ENCODE measurements at regions not wholly inside any gene's neighbourhood (a gene's known extent, or its start where the extent isn't known, plus 50 kb on each side); places are given as distances from the start of the nearest gene placed in this dataset.
"Not testable (repeated sequence)": the region's sequence is repeated elsewhere in the genome, so short reads cannot be mapped to it uniquely, and the experiment has no call there.

DNA sequence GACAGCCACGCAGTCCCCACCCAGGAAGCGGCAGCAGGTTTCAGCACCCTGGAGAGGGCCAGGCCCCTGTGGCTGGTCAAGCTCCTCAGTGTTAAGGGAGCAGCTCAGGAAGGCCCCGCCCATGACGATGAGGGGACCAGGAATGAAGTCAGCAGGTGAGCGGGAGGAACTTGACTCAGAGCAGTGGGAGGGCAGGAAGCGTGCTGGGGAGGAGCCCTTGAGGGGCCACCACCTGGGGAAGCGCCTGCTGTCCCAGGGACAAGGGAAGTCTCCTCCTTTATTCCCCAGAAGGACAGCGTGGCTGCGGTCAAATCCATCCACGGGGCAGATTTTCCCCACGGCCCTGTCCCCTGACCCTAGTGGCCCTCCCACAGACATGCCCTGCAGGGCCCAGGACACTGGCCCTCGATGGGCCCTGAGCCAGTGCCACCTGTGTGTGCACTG, 357.6 kb downstream of the ADGRD1 start:
- not testable (repeated sequence) for DNase-seq (ENCODE audit: low read depth in 2 of 2, low spot score in 1 of 2)

DNA sequence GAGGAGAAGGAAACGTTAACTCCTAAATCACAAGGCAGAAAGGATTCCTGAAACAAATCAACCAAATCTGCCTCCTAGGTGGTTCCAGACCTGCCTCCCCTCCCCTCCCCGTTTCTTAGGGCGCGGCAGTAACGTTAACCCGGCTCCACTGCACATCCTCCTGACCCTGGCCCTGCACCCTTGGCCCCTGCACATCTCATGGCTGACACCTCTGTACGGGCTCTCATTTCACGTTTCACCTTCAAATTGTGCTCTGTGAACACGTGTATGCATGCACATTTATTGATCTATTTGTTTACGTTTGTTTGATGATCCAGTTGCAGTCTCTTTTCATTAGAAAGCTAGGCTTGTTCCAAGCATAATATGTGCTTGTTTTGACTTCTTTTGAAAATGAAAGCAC, 358.1 kb downstream of the ADGRD1 start:
- no peak for DNase-seq (ENCODE audit: low read depth in 2 of 2, low spot score in 1 of 2)

DNA sequence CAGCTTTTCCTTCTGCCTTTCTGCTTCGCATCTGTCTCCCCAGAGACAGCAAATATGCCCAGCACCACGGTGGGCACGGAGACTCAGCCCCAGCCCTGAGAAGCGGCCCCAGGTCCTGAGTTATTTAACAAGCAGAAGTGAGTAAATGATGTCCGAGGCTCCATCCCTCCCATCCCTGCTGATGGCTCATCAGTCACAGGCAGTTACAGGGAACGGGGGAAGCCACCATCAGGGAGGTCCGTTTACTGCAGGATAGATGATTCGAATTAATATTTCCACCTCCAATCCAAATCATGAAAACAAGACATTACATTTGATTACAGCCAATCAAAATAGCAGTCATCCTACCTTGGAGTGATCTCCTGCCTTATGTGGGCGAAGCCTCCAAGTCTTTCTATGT, 358.7 kb downstream of the ADGRD1 start:
- DNase-seq (ENCODE audit: low read depth in 2 of 2, low spot score in 1 of 2) = not testable (repeated sequence)

DNA sequence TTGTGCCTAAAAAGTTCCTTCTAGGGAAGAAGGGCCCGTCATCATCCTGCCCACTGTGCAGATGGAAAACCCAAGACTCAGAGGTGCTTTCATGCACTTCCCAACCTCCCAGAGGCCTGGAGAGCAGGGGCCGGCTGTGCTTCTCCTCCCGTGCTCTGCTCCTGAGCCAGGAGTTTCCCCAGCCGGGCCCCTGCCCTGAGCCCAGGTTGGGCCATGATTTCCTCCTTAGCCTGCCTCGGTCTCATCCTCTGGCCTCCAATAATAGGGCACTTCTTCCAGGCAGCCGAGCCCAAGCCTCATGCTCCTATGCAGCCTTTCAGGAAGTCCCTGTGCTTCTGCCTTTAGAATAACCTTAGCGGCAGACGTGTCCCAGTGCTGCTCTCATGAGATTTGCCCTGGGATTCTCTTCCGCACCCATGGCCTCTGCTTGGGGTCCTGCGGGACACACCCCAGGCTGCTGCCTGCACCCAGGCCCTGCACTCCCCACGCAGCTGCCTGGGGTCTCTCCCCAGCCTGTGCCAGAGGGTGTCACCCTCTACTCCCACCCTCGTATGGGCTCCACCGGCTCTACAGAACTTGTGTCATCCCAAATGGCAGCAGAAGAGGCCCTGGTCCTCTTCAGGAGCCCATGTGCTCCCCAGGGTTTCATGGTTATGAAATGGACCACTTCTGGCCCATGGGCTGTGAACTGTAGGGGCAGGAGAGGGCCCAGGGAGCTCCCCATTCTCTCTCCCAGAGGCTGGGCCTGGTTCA, 359.3 kb downstream of the ADGRD1 start:
- no peak for DNase-seq (ENCODE audit: low read depth in 2 of 2, low spot score in 1 of 2)

DNA sequence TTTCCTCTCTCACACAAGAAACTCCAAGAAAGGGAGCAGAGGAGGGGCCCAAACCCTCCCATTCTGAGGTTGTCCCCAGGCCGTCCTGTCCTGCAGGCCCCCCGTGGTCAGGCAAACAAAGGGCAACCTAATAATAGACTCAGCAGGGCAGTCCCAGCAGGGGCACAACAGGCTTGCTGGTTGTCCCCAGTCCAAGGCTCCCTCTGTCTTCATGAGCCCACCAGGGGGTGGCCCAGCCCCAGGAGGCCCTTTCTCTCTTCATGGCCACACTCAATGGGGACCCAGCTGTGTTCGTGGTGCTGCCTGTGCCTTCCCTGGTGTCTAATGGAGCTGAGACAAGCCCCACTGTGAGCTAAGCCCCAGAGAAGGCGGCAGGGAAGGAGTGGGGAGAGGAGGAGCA, 359.9 kb downstream of the ADGRD1 start:
- no peak for DNase-seq (ENCODE audit: low read depth in 2 of 2, low spot score in 1 of 2)

DNA sequence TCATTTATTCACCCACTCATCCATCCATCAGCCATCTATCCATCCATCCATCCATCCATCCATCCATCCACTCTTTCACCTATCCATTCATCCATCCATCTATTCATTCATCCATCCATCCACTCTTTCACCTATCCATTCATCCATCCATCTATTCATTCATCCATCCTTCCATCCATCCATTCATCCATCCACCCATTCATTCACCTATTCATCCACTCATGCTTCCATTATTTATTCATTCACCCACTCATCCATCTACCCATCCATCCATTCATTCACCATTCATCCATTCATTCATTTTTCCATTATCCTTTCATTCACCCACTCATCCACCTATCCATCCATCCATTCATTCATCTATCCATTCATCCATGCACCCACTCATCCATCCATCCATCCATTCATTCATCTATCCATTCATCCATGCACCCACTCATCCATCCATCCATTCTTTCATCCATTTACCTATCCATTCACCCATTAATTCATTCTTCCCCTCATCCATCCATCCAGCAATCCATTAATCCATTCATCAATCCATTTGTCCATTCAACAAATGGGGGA, 360.9 kb downstream of the ADGRD1 start:
- DNase-seq (ENCODE audit: low read depth in 2 of 2, low spot score in 1 of 2) = no peak

DNA sequence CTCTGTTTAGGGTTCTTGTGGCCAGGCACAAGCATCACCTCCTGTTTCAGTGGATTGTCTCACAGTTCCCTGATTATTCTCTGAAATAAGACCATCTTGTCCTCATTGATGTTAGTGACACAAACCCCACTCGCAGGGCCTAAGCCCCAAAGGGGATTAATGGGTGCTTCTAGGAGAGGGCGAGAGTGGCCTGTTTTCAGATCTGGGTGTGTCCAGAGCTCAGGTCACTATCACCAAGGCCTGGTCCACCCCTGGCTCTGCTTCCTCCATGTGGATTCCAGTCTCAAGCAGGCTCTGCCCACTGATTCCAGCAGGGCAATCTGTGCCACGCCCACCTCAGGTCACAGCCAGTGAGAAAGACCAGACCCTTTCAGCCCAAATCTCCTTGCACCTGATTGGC, 361.9 kb downstream of the ADGRD1 start:
- DNase-seq (ENCODE audit: low read depth in 2 of 2, low spot score in 1 of 2) = no peak

DNA sequence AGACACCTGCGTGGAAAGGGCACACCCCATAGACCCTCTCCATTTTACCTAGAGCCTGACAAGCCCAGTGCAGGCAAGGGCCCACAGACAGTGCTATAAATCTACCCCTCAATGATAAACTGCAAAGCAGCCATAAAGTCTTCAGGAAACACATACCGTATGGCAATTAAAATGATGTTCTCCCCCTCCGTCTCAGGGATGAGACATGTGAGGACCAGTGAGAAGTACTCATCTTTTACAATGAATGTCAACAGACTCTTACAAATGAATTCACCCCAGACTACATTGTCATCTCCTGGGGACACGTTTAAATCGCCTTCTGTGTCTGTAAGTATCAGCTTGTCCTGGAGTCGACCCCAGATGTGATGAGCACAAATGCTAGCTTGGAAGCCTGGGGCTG, 362.7 kb downstream of the ADGRD1 start:
- DNase-seq (ENCODE audit: low read depth in 2 of 2, low spot score in 1 of 2) = no peak

DNA sequence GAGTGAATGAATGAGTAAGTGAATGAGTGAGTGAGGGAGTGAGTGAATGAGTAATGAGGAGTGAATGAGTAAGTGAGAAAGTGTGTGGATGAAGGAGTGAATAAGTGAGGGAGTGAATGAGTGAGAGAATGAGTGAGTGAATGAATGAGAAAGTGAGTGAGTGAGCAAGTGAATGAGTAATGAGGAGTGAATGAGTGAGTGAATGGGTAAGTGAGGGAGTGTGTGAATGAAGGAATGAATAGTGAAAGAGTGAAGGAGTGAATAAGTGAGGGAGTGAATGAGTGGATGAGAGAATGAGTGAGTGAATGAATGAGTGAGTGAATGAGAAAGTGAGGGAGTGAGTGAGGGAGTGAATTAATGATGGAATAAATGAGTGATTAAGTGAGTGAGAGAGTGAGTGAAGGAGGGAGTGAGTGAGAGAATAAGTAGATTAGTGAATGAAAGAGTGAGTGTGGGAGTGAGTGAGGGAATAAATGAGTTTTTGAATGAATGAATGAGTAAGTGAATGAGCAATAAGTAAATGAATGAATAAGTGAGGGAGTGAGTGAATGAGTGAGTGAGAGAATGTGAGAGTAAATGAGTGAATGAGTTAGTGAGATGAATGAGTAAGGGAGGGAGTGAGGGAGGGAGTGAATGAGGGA, 364.5 kb downstream of the ADGRD1 start:
- DNase-seq (ENCODE audit: low read depth in 2 of 2, low spot score in 1 of 2) = no peak

DNA sequence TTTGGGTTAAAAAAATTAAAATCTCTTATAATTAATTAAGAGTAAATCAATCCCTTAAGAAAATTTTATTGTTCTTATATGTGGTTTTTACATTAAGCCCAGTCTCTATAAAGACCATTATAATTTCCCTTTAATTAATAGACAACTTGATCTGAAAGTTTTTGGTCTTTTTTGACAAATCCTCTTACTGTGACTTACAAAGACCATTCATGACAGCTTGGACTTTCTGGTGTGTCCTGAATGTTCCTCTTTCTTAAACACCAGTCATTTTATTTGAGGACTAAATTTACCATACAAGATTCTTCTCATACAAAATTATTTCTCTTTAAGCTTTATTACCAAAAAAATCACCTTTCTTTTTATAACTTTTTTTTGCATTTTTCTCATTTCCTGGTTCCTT, 368.3 kb downstream of the ADGRD1 start:
- DNase-seq (ENCODE audit: low read depth in 2 of 2, low spot score in 1 of 2) = no peak

DNA sequence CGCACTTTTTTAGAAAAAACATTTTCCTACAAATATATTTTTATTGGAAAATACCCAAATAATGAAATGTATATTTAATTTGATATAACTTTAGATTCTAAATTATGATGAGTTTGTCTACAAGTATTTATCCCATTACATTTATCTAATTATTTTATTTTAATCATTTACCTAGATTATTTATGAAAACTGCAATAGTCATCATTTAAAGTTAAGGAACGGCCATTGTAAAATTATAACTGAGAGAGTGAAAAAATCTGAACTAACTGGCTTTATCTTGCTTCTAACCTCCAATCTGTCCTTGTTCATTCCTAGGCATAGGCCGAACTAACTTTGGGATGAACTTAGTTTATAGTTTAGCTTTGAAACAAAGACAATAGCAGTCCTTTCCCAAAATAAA, 368.8 kb downstream of the ADGRD1 start:
- DNase-seq (ENCODE audit: low read depth in 2 of 2, low spot score in 1 of 2) = not testable (repeated sequence)

DNA sequence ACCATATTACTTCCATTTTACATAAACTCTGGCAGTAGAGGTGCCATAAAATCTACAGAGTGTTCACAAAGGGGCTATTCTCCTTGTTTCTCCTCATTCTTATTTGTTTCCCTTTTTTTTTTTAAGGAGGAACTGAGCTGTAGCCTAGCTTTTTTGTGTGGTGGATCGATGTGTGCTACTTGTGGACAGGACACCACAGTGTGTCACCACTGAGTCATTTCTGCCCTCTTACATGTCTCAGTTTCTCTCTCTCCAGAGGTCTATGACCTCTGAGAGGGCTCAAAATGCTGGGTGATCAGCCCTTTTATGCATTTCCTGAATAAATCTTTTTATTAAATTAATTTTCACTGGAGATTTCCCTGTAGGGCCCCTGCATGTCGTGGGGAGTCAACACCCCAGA, 370.2 kb downstream of the ADGRD1 start:
- no peak for DNase-seq (ENCODE audit: low read depth in 2 of 2, low spot score in 1 of 2)

DNA sequence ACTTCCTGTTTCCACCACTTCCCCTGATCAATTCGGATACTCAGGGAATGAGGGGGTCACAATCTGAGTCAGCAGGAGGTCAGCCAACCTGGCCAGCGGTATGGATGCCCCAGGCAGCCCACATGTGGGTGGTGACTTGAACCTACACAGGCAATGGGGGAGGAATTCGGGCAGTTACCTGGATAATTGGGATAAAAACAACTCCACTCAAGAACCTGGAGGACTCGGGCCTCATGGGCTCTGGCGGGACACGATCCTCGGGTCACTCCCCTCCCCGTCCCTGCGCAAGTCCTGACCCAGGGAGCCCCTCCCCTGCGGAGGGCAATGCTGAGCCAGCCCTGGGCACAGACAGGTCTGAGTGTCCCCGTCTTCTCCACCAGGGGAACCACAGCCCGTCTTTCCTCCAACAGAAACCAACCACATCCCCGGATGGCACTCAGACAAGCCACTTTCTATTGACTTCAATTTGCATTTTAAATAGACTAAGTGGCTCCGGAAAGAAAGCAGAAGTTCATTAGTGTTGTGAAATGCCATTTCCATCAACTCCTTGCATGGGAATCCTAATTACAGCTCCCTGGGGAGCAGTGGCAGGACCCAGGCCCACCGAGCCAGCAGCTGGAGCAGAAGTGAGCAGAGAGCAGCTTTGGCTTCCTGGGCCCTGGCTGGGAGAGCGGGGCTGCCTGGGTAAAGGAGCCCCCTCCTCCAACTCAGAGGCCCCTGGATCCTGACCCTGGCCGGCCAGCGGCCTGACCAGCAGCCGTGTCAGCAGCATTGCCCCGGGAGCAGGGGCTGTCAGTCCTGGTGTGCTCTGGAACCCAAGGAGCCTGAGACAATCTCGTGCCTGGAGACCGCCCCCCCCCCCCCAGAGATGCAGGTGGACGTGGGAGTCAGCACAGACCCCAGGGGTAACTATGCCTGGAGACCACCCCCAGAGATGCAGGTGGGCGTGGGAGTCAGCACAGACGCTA, 374.1 kb downstream of the ADGRD1 start:
- DNase-seq (ENCODE audit: low read depth in 2 of 2, low spot score in 1 of 2) = no peak

DNA sequence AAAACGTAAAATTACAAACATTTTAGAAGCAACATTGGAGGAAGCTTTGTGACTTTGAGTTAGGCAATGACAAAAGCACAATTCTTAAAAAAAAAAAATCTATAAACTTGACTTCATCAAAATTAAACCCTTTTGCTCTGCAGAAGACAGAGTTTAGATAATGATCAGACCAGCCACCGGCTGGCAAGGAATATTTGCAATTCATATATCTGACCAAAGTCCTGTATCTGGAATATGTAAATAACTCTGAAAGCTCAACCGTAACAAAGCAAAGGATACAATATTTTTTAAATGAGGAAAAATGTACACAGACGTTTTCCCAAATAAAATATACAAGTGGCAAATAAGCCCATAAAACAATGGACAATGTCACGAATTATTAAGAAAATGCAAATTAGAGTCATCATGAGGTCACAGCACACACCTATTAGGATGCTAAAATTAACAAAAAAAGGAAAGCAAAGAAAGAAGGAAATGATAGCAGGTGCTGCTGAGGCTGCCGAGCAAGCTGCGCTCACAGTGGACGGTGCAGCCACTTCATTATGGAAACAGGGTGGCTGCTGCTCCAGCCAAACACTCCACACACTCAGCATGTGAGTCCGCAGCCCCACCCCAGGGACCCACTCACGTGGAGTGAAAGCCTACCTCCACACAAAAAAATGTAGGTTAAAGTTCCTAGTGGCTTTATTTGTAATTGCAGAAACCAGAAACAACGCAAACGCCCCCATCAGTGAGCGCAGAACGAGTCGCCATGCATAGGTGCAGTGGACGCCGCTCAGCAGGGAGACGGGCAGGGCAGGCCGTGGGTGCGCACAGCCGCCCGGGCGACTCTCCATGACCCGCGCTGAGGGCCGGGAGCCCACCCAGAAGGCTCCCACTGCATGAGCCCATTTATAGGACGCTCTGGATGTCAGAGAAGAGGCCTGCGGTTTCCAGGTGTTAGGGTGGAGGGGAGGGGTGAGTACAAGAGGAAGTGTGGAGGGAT, 375.4 kb downstream of the ADGRD1 start:
- not testable (repeated sequence) for DNase-seq (ENCODE audit: low read depth in 2 of 2, low spot score in 1 of 2)

DNA sequence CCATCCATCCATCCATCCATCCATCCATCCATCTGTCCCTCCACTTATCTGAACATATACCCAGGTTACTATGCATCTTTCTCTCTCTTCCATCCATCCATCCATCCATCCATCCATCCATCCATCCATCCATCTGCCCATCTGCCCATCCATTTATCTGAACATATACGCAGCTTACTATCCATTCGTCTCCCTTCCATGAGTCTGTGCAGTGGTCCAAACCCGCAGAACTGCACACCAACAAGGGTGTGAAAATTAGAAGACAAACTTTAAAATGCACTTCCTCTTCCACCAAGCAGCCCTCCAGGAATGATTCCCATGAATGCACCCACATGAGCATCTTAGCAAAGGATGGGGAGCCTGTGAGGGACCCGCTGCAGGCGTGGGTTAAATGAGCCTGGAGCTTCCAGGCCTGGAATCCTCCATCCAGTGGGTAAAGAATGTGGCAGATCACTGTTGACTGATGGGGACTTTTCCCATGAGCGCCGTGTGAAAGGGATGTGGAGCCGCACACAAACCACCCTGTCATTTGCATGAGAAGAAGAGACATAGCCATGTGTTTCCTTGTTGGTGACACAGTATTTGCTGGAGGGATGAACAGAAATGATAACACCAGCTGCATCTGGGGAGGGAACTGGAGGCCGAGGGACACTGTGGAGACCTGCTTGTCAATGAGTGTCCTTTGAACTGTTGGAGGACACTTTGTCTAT, 376.6 kb downstream of the ADGRD1 start:
- DNase-seq (ENCODE audit: low read depth in 2 of 2, low spot score in 1 of 2) = no peak

DNA sequence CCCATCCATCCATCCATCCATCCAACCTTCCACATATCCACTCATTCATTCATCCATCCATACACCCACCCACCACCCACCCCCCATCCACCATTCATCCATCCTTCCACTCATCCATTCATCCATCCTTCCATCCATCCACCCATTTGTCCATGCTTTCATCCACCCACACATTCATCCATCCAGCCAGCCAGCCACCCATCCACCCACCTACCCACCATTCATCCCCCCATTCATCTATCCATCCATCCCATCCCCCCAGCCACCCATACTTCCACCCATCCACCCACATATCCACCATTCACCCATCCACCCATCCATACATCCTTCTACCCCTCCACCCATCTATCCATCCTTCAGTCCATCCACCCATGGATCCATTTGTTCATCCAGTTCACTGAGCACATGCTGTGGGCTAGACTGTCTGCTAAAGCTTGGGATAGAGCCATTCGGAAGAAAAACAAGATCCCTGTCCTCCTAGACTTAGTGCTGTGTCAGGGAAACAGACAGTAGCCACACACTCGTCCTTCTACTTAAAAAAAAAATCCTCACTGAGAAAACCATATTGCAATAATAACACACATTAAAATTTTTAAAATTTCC, 377.5 kb downstream of the ADGRD1 start:
- no peak for DNase-seq (ENCODE audit: low read depth in 2 of 2, low spot score in 1 of 2)

DNA sequence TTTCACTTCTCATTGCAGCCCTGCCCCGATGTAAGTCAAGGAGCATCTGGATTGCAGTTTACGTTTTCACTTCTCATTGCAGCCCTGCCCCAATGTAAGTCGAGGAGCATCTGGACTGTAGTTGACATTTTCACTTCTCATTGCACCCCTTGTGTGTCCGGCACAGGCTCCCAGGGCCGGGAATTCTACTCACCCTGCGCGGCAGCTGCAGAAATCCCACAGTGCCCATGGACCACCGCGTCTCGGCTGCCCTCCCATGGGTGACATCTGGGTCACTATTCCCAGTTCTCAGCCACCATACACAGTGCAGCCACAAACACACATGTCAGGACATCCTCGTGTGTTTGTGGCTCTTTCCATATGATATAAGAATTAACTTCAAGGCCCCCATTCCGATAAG, 378.5 kb downstream of the ADGRD1 start:
- DNase-seq (ENCODE audit: low read depth in 2 of 2, low spot score in 1 of 2) = no peak

DNA sequence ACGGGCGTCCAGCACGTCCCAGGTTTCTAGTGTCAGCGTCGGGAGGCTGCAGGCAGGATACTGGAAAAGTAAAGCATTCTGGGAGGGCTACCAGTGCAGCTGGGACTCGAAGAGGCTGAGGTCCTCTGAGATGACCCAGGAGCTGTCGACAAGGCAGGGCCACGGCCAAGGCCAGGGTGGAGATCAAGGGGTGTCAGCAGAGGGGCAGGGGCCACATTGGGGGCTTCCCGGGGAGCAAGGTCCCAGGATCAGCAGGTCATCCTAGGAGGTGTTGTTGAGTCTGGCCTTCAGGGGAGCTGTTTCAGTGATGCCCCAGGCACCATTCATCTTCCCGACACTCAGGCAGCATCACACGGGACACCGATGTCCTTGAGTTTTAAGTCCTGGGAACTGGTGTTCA, 377.8 kb upstream of the SFSWAP start:
- no peak for DNase-seq (ENCODE audit: low read depth in 2 of 2, low spot score in 1 of 2)
